NCI-H2227 treated with DMSO at 0.1 percent for 48 hours (cell line): ENCODE measurements at regions not wholly inside any gene's neighbourhood (a gene's known extent, or its start where the extent isn't known, plus 50 kb on each side); places are given as distances from the start of the nearest gene placed in this dataset.
"Not testable (repeated sequence)": the region's sequence is repeated elsewhere in the genome, so short reads cannot be mapped to it uniquely, and the experiment has no call there.

Experiments used
- DNase-seq: peaks from one replicate; lab custom pipeline; 2025; lab: John Stamatoyannopoulos, UW

DNA sequence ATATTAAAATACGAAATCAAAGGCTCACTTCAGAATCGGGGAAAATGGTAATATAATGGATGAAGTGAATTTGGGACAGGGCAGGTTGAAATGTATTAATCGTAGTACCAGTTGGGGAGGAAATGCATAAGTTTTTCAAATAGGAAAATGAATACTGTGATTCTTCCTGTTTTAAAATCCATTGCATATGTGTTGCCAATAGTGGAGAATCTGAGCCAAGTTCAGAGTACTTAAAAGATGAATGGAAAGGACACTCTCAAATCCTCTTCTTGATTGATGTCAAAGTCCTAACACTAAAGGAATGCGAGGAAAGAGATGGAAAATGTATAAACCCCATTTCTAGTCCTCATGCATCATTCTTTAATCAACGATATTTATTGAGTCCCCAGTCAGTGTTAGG lies 160.9 kb upstream of the CCNG1 start:
- DNase-seq, result no peak

DNA sequence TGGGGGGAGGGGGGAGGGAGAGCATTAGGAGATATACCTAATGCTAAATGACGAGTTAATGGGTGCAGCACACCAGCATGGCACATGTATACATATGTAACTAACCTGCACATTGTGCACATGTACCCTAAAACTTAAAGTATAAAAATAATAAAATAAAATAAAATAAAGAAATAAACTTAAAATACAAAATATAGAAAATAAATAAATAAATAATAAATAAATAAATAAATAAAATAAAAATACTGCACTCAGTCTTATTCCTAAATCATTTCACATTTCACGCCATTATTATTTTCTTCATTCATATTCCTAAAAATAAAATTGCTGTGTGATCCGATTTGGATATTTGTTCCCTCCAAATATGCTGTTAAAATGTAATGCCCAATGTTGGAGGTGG lies 156.5 kb upstream of the CCNG1 start:
- not testable (repeated sequence) for DNase-seq

DNA sequence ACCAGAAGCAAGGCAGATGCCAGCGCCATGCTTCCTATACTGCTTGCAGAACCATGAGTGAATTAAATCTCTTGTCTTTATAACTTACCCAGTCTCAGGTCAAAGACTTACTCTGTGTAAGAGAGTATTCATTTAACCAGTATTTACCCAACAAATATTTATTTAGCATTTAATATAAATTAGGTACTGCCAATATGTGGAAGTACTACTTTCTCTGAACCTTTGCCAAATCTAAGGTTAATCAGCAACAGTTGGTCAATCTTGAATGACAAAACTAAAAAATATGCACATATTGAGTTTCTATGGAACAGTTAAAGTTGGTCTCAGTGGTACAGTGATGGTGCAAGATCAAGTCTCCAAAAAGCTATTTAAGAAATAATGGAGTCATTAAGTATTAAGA lies 155.9 kb upstream of the CCNG1 start:
- no peak for DNase-seq

DNA sequence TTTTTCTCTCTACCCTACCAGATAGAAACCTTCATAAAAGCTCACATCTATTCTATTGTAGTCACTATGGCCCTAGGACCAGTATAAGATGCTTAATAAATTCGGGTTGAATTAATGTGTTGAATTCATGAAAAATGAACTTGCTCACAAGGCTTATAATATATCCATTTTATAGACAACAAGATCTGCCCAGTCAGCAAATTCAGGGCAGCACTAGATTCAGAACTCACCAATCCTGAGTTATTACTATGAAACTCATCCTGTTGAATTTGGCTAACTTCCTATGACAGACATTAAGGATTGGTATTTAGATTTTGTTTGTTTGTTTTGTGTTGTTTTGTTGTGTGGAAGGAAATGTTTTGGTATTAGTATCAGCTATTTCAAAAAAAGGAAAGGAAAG lies 143.6 kb upstream of the CCNG1 start:
- DNase-seq, result no peak

- no peak for DNase-seq
Measured at GRCh38 chr5:163303718-163304117, 133.7 kb upstream of the CCNG1 start.

DNA sequence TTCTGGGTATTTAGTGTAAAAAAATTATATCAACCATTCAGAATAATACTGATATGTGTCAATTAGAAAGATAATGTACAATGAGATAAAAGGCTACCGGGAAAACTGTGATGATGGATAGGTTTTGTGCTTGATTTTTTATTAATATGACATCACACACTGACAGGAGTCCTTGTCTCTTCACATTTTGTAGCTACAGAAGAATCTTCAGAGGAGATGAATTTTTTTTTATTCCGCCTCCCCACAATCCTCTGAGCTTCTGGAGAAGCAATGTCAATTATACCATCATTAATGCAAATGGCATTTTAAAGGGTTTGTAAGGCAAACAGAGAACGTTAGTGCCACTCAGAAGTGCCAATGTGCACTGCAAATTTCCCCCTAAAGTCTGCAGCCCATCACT lies 131.7 kb upstream of the CCNG1 start:
- DNase-seq, result no peak

DNA sequence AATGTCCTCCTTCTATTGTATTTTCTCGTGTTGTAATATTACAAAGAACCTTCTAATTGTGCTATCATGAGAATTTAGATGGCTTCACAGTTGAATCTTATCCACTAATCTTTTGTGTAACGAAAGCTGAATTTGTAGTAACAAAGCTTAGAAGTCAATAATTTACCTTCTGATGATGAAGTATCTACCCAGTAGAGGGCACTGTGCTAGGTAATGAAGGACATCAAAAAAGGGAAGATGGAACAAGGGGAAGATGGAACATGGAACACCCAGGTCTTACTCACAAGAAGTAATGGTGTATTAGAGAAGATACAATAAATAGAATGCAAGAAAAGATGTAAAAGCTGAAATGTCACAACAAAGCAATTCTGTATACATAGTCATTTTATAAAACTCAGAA lies 131.0 kb upstream of the CCNG1 start:
- DNase-seq, result no peak

- no peak for DNase-seq
Measured at GRCh38 chr5:163309914-163310313, 127.5 kb upstream of the CCNG1 start.

DNA sequence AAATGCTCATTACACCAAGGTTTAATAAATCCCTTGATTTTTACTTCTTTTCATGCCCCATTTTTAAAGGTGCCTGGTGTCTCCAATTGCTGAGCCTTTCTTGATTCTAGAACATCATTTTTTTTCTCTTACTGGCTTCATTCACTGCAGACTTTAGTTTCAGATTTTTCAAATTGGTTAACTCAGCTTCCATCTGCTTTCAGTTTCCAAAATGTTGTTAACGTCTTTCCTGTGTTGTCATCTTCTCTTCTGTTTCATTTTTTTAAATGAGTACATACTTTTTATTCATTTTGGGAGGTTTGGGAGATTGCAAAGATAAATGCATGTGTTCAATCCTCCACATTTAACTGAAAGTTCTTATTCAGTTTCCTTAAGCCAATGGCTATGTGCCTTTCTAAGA lies 126.4 kb upstream of the CCNG1 start:
- no peak for DNase-seq

- no peak for DNase-seq
Measured at GRCh38 chr5:163312598-163312997, 124.8 kb upstream of the CCNG1 start.

DNA sequence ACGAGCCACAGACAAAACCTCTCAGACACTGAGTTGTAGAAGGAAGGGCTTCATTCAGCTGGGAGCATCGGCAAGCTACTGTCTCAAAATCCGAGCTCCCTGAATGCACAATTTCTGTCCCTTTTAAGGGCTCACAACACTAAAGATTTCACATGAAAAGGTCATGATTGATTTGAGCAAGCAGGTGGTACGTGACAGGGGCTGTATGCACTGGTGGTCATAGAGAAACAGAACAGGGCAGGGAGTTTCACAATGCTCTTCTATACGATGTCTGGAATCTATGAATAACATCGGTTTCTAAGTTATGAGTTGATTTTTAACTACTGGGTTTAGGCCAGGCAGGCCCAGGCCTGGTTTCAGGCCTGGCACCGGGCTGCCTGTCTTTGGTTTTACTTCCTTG lies 124.3 kb upstream of the CCNG1 start:
- DNase-seq, result not testable (repeated sequence)

GRCh38 chr5:163316374-163316773 lies 121.0 kb upstream of the CCNG1 start:
- not testable (repeated sequence) for DNase-seq

- DNase-seq, result no peak
Measured at GRCh38 chr5:163318707-163319106, 118.7 kb upstream of the CCNG1 start.

- DNase-seq, result no peak
Measured at GRCh38 chr5:163321511-163321910, 115.9 kb upstream of the CCNG1 start.

- peak; percentile 32 for DNase-seq
Measured at GRCh38 chr5:163330723-163331668, 106.4 kb upstream of the CCNG1 start.

DNA sequence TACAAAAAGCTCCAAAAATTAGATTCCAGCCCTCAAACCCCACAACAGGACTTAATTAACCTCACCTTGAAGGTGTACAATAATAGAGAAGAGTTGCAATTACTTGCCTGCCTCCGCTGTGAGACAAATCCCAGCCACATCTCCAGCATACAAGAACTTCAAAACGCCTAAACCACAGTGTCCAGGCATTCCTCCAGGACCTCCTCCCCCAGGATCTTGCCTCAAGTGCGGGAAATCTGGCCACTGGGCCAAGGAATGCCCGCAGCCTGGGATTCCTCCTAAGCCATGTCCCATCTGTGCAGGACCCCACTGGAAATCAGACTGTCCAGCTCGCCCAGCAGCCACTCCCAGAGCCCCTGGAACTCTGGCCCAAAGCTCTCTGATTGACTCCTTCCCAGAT lies 101.3 kb upstream of the CCNG1 start:
- not testable (repeated sequence) for DNase-seq

DNA sequence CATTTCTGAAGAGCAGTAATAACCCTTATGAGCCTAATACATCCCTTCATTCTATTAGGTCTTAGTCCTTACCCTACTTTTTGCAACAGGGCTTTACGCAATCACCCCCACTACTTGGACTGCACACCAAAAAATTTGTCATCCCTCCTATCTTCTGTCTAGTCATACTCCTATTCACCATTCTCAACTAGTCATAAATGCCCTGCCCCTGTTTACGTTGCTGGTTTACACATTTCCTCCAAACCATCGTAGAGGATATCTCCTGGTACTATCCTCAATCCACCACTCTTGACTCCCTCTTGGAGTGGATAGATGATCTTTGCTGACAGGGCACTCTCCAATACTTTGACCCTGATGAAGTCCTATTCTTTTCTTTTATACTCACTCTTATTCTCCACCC lies 98.2 kb upstream of the CCNG1 start:
- DNase-seq, result no peak

- not testable (repeated sequence) for DNase-seq
Measured at GRCh38 chr5:163340378-163340777, 97.0 kb upstream of the CCNG1 start.

GRCh38 chr5:163342306-163342705 lies 95.1 kb upstream of the CCNG1 start:
- DNase-seq, result no peak

- DNase-seq, result no peak
Measured at GRCh38 chr5:163345216-163345615, 92.2 kb upstream of the CCNG1 start.

DNA sequence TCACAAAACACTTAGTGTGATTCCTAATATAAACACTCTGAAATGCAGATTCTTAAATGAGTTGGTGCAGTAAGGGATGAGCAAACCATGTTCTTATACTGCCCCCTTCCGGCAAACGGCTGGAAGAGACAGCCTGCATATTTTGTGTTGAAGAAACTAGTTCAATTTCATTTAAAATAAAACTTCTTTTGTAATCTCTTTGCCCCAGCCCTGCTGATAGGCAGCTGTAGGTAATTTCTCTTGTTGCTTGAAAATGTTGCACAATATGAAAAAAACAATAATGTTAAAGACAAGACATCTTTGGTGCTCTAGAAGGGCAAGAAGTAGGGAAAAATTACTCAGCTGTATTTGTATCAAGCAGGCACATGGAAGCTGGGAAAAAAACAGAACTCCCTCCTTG lies 89.7 kb upstream of the CCNG1 start:
- no peak for DNase-seq

DNA sequence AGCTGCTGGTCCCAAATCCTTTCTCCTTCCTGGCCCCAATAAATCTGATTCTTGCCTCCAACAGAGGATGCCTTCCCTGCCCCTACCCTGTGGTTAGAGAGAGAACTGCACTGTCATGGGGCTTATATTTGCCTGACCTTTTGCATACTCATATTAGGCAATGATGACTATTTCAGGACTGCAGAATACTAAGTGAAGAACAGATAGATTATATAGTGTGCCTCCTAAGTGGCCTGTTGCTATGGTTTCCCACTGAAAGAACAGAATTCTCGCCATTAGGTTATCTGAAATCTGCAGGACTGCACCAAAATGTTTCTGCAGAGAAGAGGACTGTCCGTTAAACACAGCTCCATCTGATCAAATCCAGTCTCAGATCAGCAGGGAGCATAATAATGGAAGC lies 87.3 kb upstream of the CCNG1 start:
- DNase-seq, result peak; percentile 54

DNA sequence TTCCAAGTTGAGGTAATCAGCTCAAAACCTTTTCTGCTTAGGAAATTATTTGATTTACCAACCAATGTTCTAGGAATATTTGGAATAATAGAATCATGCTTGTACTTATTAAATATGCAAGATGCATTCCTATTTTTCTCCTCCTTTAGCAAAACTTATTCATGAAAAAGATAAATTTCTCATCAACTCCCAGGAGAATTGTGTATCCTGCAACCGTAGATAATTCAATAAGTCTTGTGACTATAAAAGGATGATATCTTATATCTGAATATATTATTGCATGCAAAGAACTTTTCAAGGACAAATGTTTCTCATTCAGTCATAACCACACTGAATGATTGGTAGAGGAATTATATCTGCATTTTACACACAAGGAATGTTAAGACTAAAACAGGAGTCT lies 84.9 kb upstream of the CCNG1 start:
- no peak for DNase-seq

DNA sequence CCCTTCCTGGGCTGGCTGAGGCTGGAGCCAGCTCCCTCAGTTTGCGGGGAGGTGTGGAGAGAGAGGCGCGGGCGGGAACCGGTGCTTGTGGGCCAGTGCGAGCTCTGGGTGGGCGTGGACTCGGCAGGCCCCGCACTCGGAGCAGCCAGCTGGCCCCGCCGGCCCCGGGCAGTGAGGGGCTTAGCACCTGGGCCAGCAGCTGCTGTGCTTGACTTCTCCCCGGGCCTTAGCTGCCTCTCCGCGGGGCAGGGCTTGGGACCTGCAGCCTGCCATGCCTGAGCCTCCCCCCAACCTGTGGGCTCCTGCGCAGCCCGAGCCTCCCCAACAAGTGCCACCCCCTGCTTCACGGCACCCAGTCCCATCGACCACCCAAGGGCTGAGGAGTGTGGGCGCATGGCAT lies 81.6 kb upstream of the CCNG1 start:
- DNase-seq, result not testable (repeated sequence)
